GM23338 (cell line): ENCODE measurements at regions not wholly inside any gene's neighbourhood (a gene's known extent, or its start where the extent isn't known, plus 50 kb on each side); places are given as distances from the start of the nearest gene placed in this dataset.

Experiments
- ATAC-seq: fragments of 200-7000 bp; cut with Tn5 transposase; 3 replicates; pipeline ENCODE4 v1.9.1; 2020
- DNase-seq: peaks from one replicate; pipeline ENCODE4 v3.0.0-alpha.2; 2015; ENCODE audit warnings: low spot score
- H2AFZ ChIP-seq: fragments of 200-600 bp; sonication (generic); 2 replicates; pipeline ENCODE4 v1.8.0; 2016; ENCODE audit warnings: antibody characterized with exemption, mild to moderate bottlenecking, moderate library complexity
- H3F3A ChIP-seq: fragments of 200-600 bp; sonication (generic); replicated peaks from 2 replicates; pipeline ENCODE4 v1.8.0; 2017; ENCODE audit warnings: antibody characterized with exemption, mixed run types, low read depth
- H3K27ac ChIP-seq: fragments of 200-600 bp; sonication (generic); 2 replicates; pipeline ENCODE4 v1.6.1; 2016; ENCODE audit warnings: low read depth
- H3K27me3 ChIP-seq: fragments of 200-600 bp; sonication (generic); 2 replicates; pipeline ENCODE4 v1.8.0; 2016; ENCODE audit warnings: mild to moderate bottlenecking, mixed run types, moderate library complexity; ENCODE audit not compliant: insufficient read depth
- H3K36me3 ChIP-seq: fragments of 200-600 bp; sonication (generic); 2 replicates; pipeline ENCODE4 v1.8.0; 2016; ENCODE audit warnings: mild to moderate bottlenecking; ENCODE audit not compliant: insufficient read depth
- H3K4me1 ChIP-seq: fragments of 200-600 bp; sonication (generic); 2 replicates; pipeline ENCODE4 v1.8.0; 2016; ENCODE audit warnings: mild to moderate bottlenecking, moderate library complexity; ENCODE audit not compliant: insufficient read depth
- H3K4me2 ChIP-seq: fragments of 200-600 bp; sonication (generic); 2 replicates; pipeline ENCODE4 v1.7.1; 2017; ENCODE audit warnings: mixed run types
- H3K4me3 ChIP-seq: fragments of 200-600 bp; sonication (generic); 2 replicates; pipeline ENCODE4 v1.6.1; 2016; ENCODE audit warnings: mixed run types
- H3K79me2 ChIP-seq: fragments of 200-600 bp; sonication (generic); replicated peaks from 2 replicates; pipeline ENCODE4 v1.8.0; 2017; ENCODE audit warnings: mild to moderate bottlenecking; ENCODE audit not compliant: insufficient read depth
- H3K9me2 ChIP-seq: fragments of 200-600 bp; sonication (generic); 2 replicates; pipeline ENCODE4 v1.8.0; 2017; ENCODE audit not compliant: insufficient read depth
- H4K20me1 ChIP-seq: fragments of 200-600 bp; sonication (generic); replicated peaks from 2 replicates; pipeline ENCODE4 v1.8.0; 2017; ENCODE audit warnings: mild to moderate bottlenecking; ENCODE audit not compliant: insufficient read depth
- H3K27ac Mint-ChIP-seq: 2 replicates; pipeline ENCODE4 v1.8.0; 2020; ENCODE audit warnings: inconsistent platforms, mild to moderate bottlenecking, moderate library complexity, mixed read lengths
- H3K27me3 Mint-ChIP-seq: 3 replicates; pipeline ENCODE4 v1.8.0; 2022; ENCODE audit warnings: low read depth, mild to moderate bottlenecking, moderate library complexity, mixed read lengths, inconsistent platforms; ENCODE audit not compliant: insufficient read depth, poor library complexity
- H3K36me3 Mint-ChIP-seq: 3 replicates; pipeline ENCODE4 v1.8.0; 2021; ENCODE audit warnings: low read depth, mild to moderate bottlenecking, inconsistent platforms, moderate library complexity, mixed read lengths
- H3K4me1 Mint-ChIP-seq: 3 replicates; pipeline ENCODE4 v1.8.0; 2020; ENCODE audit warnings: mild to moderate bottlenecking, inconsistent platforms, mixed read lengths
- H3K4me3 Mint-ChIP-seq: 3 replicates; pipeline ENCODE4 v1.8.0; 2021; ENCODE audit warnings: moderate library complexity, mild to moderate bottlenecking, inconsistent platforms, mixed read lengths
- H3K9me3 Mint-ChIP-seq: 3 replicates; pipeline ENCODE4 v1.8.0; 2020; ENCODE audit warnings: moderate library complexity, mild to moderate bottlenecking, inconsistent platforms, mixed read lengths
- CTCF ChIP-seq, 2 experiments: fragments of 200-600 bp in 1 of 2; sonication (generic) in 1 of 2; conservative IDR thresholded peaks; 2 replicates each; pipeline versions ENCODE4 v1.5.1 to v1.6.1; 2016 to 2017; ENCODE audit warnings: antibody characterized with exemption in 2 of 2, low read depth in 2 of 2, mild to moderate bottlenecking in 2 of 2, moderate library complexity in 1 of 2
- ETS1 ChIP-seq: IDR thresholded peaks from 2 replicates; pipeline ENCODE4 v1.6.1; 2016; ENCODE audit warnings: antibody characterized with exemption
- EZH2 ChIP-seq: fragments of 200-600 bp; sonication (generic); IDR thresholded peaks from one replicate; pipeline ENCODE4 v1.8.0; 2017; ENCODE audit warnings: antibody characterized with exemption, mild to moderate bottlenecking, low read depth; ENCODE audit not compliant: unreplicated experiment
- JUNB ChIP-seq: IDR thresholded peaks from one replicate; pipeline ENCODE4 v1.6.1; 2016; ENCODE audit warnings: antibody characterized with exemption; ENCODE audit not compliant: unreplicated experiment
- NANOG ChIP-seq: IDR thresholded peaks from 2 replicates; pipeline ENCODE4 v1.6.1; 2016; ENCODE audit warnings: antibody characterized with exemption, borderline replicate concordance
- POLR2AphosphoS5 ChIP-seq: IDR thresholded peaks from 2 replicates; pipeline ENCODE4 v1.6.1; 2016; ENCODE audit warnings: antibody characterized with exemption, low read depth
- REST ChIP-seq: IDR thresholded peaks from one replicate; pipeline ENCODE4 v1.6.1; 2018; ENCODE audit warnings: antibody characterized with exemption; ENCODE audit not compliant: unreplicated experiment
- STAT1 ChIP-seq: IDR thresholded peaks from one replicate; pipeline ENCODE4 v1.6.1; 2016; ENCODE audit warnings: antibody characterized with exemption; ENCODE audit not compliant: unreplicated experiment
- ZNF331 ChIP-seq: fragments of 250-450 bp; sonication (Bioruptor Pico); IDR thresholded peaks from 2 replicates; pipeline ENCODE4 v1.5.0; 2020; ENCODE audit warnings: low read depth, mild to moderate bottlenecking, moderate library complexity

- TF ChIP-seq REST (no peak), EZH2 (no peak), NANOG (no peak), ZNF331 (no peak), POLR2AphosphoS5 (no peak)
Measured at GRCh38 chr2:30332791-30333453, 101.6 kb downstream of the LBH start (continued).

- Histone ChIP-seq H3K27ac (no peak overlapping the region), H3K4me1 (no peaks in the 10 kb centered on the region), H3K79me2 (no peaks in the 10 kb centered on the region), H3K36me3 (no peaks in the 10 kb centered on the region), H2AFZ (peak overlapping the region; percentile 38; the same call in 1 of the 2 replicates), H3K27me3 (no peaks in the 10 kb centered on the region), H3F3A (no peaks in the 10 kb centered on the region), H3K4me3 (no peak overlapping the region), H4K20me1 (no peaks in the 10 kb centered on the region), H3K9me2 (peaks cover 5% of the 10 kb centered on the region), H3K4me2 (no peak overlapping the region)
- TF ChIP-seq CTCF (conservative IDR thresholded peaks at IDR 0.05; ENCODE audit: low read depth in 2 of 2) (peak in 1 of 2 experiments; percentile 37; a peak in 3 of 4 replicates), EZH2 (no peak)
- DNase-seq, result peak; percentile 19
- H3K9me3 Mint-ChIP-seq, result peaks cover 13% of the 10 kb centered on the region
- no peak overlapping the region; the same call in 1 of the 2 replicates for H3K27ac Mint-ChIP-seq
- H3K27me3 Mint-ChIP-seq, result peaks cover 4% of the 10 kb centered on the region
- peaks cover 3% of the 10 kb centered on the region; the same call in 1 of the 3 replicates for H3K4me1 Mint-ChIP-seq
- no peak overlapping the region for H3K4me3 Mint-ChIP-seq
- peak; percentile 64 for ATAC-seq
- H3K36me3 Mint-ChIP-seq, result no peaks in the 10 kb centered on the region
Measured at GRCh38 chr2:30334762-30335363, 103.5 kb downstream of the LBH start.

GRCh38 chr2:30336084-30336483 is 104.8 kb downstream of the LBH start:
- H3K4me1 Mint-ChIP-seq, result peaks cover 3% of the 10 kb centered on the region; the same call in 1 of the 3 replicates
- H3K9me3 Mint-ChIP-seq, result peaks cover 9% of the 10 kb centered on the region
- H3K27me3 Mint-ChIP-seq, result peaks cover 4% of the 10 kb centered on the region
- H3K4me3 Mint-ChIP-seq, result no peak overlapping the region
- ATAC-seq (no peak), DNase-seq (no peak)
- Histone ChIP-seq H3K4me2 (no peak overlapping the region), H4K20me1 (no peaks in the 10 kb centered on the region), H3K4me1 (no peaks in the 10 kb centered on the region), H3K27me3 (no peaks in the 10 kb centered on the region), H2AFZ (no peak overlapping the region), H3K36me3 (no peaks in the 10 kb centered on the region), H3K79me2 (no peaks in the 10 kb centered on the region), H3F3A (no peaks in the 10 kb centered on the region), H3K27ac (no peak overlapping the region), H3K4me3 (no peak overlapping the region), H3K9me2 (peaks cover 5% of the 10 kb centered on the region)
- no peak overlapping the region for H3K27ac Mint-ChIP-seq
- no peaks in the 10 kb centered on the region for H3K36me3 Mint-ChIP-seq
- no peak for TF ChIP-seq NANOG
- TF ChIP-seq STAT1, result no peak
- TF ChIP-seq ETS1, result no peak
- TF ChIP-seq POLR2AphosphoS5, result no peak
- TF ChIP-seq ZNF331, result no peak
- no peak for TF ChIP-seq JUNB
